SK-N-DZ (cell line): ENCODE measurements at regions not wholly inside any gene's neighbourhood (a gene's known extent, or its start where the extent isn't known, plus 50 kb on each side); places are given as distances from the start of the nearest gene placed in this dataset.

ENCODE experiments used
- DNase-seq: peaks from one replicate; pipeline ENCODE4 v3.0.0-alpha.2; 2015; ENCODE audit warnings: low spot score

GRCh38 chr13:42658019-42658418 lies 84.1 kb downstream of the TNFSF11 start:
- DNase-seq = no peak

DNA sequence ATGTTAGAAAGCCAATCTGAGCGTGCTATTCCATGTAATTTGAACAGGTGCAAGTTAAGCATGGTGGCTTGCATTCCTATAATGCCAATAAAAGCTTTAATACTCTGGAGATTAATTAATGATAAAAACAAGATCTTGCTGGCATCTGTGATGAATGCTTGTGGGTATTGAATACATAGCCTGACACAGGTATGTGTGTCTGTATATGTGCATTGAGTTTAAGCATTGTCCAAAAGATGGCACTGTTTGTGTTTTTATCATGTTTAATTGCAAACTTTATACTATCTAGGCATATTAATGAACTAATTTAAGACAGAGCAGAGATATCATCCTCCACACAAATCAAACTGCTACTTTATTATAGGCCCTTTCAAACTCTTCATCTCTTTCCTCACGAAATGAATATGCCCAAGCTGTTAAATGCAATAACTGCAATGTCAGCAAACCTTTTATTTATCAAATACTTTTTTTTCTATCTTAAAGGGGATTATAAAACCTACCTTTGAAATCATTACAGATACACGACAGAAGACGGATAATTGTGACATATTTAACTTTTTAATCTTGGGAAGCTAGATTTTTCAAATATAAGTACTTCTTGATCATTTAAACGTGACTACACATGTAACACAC lies 86.5 kb downstream of the TNFSF11 start:
- DNase-seq = no peak

DNA sequence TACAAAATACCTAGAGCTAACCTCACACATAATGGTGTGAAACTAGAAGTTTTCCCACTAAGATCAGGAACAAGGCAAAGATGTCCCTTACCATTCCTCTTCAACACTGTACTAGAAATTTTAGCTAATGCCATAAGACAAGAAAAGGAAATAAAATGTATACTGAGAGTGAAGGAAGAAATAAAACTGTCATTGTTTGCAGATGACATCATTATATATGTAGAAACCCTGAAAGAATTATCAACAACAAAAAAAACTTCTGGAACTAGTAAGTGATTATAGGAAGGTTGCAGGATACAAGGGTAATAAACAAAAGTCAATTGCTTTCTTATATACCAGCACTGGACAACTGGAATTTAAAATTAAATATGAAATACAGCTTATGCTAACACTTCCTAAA lies 93.7 kb downstream of the TNFSF11 start:
- no peak for DNase-seq

DNA sequence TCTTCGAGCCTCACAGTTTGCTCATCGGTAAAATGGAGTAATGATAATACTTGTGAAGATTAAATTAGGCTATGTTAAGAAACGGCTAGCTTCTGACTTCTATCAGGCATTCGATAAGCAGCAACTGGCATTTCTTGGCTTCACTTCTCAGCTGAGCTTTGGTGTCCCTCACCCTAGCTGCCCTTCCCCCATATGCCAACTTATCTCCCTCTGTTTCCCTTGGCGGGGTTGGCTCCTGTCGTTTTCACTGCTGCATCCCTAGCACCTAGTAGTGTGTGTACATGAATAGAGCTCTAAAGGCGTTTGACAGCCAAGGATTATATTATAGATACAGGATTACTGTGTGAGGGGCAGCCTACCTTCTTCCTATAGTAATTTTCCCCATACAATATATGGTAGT lies 97.5 kb downstream of the TNFSF11 start:
- no peak for DNase-seq

DNA sequence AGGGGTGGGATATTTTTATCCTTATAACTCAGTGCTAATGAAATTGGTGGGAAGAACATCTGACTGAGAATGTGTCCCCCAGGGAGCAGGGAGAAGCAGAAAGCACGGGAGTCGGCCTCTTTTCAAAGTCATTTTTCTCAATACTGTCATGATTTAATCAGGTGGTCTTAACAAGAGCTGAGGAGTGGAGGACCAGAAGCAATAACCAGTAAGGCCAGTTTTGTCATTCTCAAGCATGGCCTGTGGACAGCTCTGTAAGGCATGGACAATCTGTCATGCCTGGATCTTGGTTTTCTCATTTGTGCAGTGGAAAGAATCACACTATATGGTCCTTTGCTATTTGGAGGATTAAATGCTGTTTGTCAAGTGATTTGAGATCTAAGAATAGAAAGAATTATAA lies 99.7 kb downstream of the TNFSF11 start:
- DNase-seq = peak; percentile 80

- DNase-seq = no peak
These were observed 100.6 kb upstream of the FAM216B start for GRCh38 chr13:42680748-42681147.

- no peak for DNase-seq
These were observed 99.9 kb upstream of the FAM216B start for GRCh38 chr13:42681326-42682100.

- no peak for DNase-seq
These were observed 97.2 kb upstream of the FAM216B start for GRCh38 chr13:42684226-42684625.

DNA sequence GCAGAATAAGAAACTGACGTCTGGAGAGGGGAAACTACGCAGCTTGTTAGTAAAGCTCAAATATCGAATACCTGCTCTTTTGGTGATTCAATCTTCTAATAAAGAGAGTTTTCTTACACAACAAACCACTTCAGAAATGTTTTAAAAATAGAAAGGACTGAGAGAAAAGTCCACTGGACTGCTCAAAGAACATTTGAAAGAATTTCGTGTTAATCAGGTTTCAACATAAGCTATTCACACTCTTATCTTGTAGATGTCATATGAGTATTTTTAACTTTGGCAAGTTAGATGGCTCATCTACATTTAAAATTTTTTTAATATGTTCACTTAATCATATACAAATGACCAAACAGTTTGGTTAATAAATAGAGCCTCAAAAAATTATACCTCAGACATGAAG lies 95.6 kb upstream of the FAM216B start:
- DNase-seq = no peak

DNA sequence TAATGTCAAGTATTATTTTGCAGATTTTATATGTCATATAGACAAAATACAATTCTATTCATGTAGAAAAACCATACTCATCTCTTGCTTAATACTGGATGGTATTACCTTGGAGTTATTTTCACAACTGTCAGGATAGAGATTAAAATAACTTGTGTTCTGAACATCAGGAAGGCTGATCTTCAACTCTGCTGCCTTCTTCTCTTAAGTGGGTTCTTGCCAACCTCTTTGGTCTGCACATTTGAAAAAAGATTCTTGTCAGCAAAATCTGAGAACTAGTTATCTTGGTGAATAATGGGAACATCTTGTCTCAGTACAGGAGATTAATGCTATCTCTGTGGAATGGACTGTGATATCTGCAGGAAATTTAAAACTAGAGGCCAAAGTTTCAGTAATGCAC lies 95.2 kb upstream of the FAM216B start:
- no peak for DNase-seq

DNA sequence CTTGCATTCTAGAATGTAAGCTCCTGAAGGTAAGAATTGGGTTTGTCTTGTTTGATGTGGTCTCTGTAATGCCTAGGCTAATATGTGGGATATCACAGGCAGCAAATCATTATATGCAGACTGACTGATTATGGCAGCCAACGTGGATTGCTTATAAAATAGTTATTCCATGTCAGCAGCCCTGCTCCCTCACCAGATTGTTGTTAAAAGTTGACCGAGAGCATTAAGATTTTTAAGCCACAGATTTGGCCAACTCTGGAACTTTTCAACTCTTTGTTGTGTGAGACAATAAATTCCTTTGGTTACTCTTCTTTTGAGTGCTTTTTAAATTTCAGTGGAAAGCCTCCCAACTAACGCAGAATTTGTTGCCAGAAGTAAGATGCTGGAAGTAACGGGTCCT lies 92.6 kb upstream of the FAM216B start:
- DNase-seq = no peak

GRCh38 chr13:42696191-42696590 lies 85.2 kb upstream of the FAM216B start:
- DNase-seq = no peak

- no peak for DNase-seq
These were observed 81.5 kb upstream of the FAM216B start for GRCh38 chr13:42699912-42700311.

DNA sequence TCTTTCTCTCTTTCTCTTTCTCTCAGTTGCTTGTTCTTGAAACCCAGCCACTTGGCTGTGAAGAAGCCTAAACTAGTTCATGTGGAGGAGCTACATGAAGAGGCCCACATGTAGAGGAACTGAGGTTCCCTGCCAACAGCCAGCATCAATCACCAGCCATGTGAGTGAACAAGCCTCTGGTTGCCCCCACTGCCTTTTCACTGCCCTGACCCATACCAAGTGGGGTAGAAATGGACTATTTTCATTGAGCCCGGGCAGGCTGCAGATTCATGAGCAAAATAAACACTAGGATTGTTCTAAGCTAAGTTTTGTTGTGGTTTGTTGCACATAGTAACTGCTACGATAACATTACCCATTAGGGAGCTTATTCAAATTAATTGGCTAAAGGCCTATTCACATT lies 78.7 kb upstream of the FAM216B start:
- no peak for DNase-seq

DNA sequence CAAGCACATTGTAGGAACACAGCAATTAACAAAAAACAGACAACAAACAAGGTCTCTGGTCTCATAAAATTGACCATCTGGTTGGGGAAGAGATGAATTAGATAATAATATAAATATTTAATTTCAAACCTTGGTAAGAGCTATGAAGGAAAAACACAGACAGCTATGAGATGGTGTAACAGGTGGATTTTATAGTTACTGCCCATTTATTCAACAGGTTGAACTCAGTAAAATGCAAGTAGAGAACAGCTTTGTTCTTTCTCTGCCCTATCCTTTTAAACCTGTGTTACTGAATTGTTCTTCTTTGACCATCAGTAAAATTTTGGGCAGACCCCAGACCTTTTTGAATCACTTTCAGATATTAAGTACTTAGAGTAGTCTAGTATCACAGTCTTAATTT lies 77.6 kb upstream of the FAM216B start:
- no peak for DNase-seq

DNA sequence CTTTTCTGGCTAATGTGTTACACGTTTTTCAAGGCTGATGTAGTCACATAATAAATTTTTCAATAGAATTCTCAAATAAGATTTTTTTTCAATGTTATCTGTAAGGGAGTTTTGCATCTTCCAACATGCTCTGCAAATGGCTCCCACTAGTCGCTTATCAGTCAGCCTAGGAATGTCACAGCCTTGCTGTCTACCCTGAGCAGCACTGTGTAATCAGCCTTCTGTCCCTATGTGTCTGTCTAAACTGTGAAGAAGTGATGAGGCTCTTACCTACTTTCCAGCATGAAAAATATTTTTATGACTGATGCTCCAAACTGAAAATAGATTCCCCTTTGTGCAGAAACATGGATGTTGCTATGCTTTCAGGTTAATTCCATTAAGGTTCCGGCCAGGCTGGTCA lies 75.1 kb upstream of the FAM216B start:
- DNase-seq = no peak

DNA sequence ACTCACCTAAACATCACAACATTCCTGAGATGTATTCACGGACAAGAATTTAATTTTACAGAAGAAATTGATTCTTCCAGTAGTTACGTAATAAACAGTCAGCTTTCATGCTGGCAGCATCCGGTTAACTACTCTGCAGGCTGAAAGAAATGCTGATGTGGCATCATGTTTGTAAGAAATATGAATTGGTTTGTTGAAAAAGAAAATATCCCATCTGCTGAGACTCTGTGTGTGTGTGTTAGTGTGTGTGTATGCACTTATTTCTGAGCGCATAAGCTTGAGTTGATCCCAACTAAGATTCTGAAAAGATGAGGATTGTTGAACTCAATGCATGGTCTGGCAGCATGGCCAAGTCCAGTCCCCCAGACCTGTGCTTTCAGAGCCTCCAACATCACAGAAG lies 74.3 kb upstream of the FAM216B start:
- DNase-seq = no peak

DNA sequence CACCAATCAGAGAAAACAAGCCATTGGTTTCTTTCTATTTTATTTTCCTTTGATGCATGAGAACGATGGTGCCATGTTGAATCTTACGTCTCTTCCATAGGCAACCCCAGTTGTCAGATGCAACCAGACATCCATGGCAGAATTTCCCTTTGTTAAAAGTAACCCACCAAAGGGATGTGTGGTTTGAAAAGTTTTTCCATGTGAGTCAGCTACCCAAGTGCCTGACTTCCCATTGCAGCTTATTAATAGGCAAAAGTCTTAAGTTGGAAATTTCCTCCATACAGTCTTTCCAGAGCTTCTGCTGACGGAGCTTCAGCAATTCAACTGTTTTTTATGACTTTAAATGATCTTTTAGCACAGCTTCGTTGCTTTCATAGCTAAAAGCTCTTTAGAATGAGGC lies 73.8 kb upstream of the FAM216B start:
- DNase-seq = no peak

GRCh38 chr13:42708391-42708790 lies 73.0 kb upstream of the FAM216B start:
- no peak for DNase-seq

- no peak for DNase-seq
These were observed 72.1 kb upstream of the FAM216B start for GRCh38 chr13:42709276-42709675.

GRCh38 chr13:42715909-42716308 lies 65.5 kb upstream of the FAM216B start:
- DNase-seq = no peak

GRCh38 chr13:42717176-42717575 lies 64.2 kb upstream of the FAM216B start:
- no peak for DNase-seq

DNA sequence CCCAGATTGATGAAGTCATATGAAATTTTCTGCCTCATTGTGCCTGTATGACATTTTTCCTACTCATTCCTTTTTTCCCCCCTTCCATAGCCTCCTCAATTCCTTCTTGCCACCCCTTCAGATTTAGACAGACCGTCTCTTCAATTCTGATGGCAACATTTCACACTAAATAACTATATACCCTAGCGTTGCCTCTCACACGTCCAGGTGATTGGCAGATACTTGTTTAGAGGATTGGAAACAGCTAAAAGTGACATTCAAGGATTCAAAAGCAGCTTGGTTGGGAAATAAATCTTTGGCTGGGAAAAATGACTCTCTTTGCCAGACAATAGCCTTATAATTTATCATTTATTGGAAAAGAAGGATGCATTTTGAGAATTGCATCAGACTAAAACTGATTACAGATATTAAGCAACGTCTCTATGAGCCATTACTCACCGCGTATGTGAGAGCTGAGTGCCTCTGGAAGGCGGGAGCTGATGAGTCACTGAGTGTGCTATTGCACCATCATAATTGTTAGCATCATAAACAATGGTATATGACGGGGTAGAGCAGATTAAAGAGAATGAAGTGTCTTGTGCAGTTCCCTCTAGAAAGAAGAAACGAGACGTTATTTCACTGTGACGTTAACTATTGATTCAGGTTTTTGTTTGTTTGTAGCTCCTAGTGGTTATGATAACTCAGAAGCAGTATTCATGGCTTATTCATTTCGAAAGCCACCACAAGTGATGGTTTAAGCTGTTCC lies 61.1 kb upstream of the FAM216B start:
- DNase-seq = no peak
